ENCODE measurements at regions not wholly inside any gene's neighbourhood (a gene's known extent, or its start where the extent isn't known, plus 50 kb on each side); places are given as distances from the start of the nearest gene placed in this dataset.

DNA sequence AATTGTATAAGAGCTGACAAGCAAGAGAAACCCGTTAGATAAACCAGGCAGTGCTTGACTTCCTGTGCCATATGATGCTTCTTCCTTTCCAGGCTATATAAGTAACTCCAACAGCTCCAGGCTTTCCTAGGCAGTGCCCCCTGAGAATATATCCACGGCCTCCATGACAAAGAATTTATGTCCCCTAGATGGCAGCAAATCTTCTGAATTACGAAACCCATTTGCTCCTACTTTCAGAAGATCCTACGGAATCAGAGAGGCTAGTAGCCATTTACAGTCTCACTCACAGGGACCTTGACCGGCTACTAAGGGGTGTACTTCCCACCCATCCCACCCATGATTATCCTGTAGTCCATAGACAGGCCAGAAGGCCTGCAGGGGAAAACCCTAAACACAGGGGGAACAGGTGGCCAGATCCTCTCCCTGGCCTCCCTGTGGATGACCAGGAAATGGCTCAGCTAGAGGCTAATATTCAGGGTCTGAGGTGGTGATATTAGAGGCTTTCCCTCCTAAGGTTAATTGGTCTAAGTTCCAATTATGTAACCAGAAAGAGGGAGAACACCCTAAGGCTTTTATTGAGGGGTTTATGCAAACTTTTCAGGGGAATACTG lies 77.2 kb upstream of the DCD start:
- H3K9ac ChIP-seq (ENCODE audit: extremely low read depth, low read length, poor library complexity, severe bottlenecking) = no peak overlapping the region
- H3K27ac ChIP-seq (ENCODE audit: low read depth, low read length) = no peak overlapping the region
- H3K27me3 Mint-ChIP-seq (ENCODE audit: insufficient read depth) = no peaks in the 10 kb centered on the region
- TF ChIP-seq, protein P1, sequence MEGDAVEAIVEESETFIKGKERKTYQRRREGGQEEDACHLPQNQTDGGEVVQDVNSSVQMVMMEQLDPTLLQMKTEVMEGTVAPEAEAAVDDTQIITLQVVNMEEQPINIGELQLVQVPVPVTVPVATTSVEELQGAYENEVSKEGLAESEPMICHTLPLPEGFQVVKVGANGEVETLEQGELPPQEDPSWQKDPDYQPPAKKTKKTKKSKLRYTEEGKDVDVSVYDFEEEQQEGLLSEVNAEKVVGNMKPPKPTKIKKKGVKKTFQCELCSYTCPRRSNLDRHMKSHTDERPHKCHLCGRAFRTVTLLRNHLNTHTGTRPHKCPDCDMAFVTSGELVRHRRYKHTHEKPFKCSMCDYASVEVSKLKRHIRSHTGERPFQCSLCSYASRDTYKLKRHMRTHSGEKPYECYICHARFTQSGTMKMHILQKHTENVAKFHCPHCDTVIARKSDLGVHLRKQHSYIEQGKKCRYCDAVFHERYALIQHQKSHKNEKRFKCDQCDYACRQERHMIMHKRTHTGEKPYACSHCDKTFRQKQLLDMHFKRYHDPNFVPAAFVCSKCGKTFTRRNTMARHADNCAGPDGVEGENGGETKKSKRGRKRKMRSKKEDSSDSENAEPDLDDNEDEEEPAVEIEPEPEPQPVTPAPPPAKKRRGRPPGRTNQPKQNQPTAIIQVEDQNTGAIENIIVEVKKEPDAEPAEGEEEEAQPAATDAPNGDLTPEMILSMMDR (conservative IDR thresholded peaks at IDR 0.05) = peak; percentile 78
- WGBS, 2 experiments (ENCODE audit: insufficient coverage in 1 of 2, insufficient read length in 1 of 2) = 56 to 62% methylated on average over 3 to 5 of the region's 5 CpGs
- no peaks in the 10 kb centered on the region for H3K36me3 Mint-ChIP-seq (ENCODE audit: low read depth)
- H3K4me3 Mint-ChIP-seq = no peak overlapping the region
- peaks cover 8% of the 10 kb centered on the region for H3K9me3 Mint-ChIP-seq
- H3K4me1 Mint-ChIP-seq = peaks cover 17% of the 10 kb centered on the region
- no peak overlapping the region for H3K27ac Mint-ChIP-seq
- H3K27me3 ChIP-seq (ENCODE audit: control insufficient read depth, insufficient read depth, low read length, poor library complexity, severe bottlenecking) = no peaks in the 10 kb centered on the region
- H3K9me3 ChIP-seq (ENCODE audit: control insufficient read depth, low read length) = peaks cover 9% of the 10 kb centered on the region
- no peaks in the 10 kb centered on the region for H3K4me1 ChIP-seq (ENCODE audit: control insufficient read depth, insufficient read depth, low read length)
- H3K4me3 ChIP-seq (ENCODE audit: low read length) = no peak overlapping the region
- DNase-seq = peak; percentile 77
- H3K36me3 ChIP-seq (ENCODE audit: control insufficient read depth, insufficient read depth, low read length) = no peaks in the 10 kb centered on the region

DNA sequence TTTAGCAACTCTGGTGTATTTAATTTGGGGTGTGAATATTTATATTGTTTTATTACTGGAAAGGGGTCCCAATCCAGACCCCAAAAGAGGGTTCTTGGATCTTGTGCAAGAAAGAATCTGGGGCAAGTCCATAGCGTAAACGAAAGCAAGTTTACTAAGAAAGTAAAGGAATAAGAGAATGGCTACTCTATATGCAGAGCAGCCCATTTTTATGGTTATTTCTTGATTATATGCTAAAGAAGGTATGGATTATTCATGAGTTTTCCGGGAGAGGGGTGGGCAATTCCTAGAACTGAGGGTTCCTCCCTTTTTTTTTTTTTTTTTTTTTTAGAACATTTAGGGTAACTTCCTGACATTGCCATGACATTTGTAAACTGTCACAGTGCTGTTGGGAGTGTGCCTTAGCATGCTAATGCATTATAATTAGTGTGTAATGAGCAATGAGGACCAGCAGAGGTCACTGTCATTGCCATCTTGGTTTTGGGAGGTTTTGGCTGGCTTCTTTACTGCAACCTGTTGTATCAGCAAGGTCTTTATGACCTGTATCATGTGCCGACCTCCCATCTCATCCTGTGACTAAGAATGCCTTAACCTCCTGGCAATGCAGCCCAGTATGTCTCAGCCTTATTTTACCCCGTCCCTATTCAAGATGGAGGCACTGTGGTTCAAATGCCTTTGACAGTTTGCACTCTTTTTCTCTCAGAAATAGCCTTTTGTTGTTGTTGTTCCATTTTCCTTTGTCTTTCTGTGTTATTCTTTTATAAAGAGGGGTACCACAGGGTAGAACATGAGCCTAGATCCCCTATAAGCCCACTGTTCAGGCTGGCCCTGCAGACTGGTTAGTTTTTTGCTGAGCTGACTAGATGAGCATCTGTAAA lies 75.5 kb upstream of the DCD start:
- H3K27ac Mint-ChIP-seq = no peak overlapping the region
- peaks cover 8% of the 10 kb centered on the region for H3K9me3 Mint-ChIP-seq
- Histone ChIP-seq H3K27ac (ENCODE audit: low read depth, low read length) (no peak overlapping the region), H3K9ac (ENCODE audit: extremely low read depth, low read length, poor library complexity, severe bottlenecking) (no peak overlapping the region), H3K4me3 (ENCODE audit: low read length) (no peak overlapping the region), H3K36me3 (ENCODE audit: control insufficient read depth, insufficient read depth, low read length) (no peaks in the 10 kb centered on the region), H3K9me3 (ENCODE audit: control insufficient read depth, low read length) (peaks cover 9% of the 10 kb centered on the region), H3K4me1 (ENCODE audit: control insufficient read depth, insufficient read depth, low read length) (no peaks in the 10 kb centered on the region), H3K27me3 (ENCODE audit: control insufficient read depth, insufficient read depth, low read length, poor library complexity, severe bottlenecking) (no peaks in the 10 kb centered on the region)
- no peaks in the 10 kb centered on the region for H3K27me3 Mint-ChIP-seq (ENCODE audit: insufficient read depth)
- H3K36me3 Mint-ChIP-seq (ENCODE audit: low read depth) = no peaks in the 10 kb centered on the region
- H3K4me3 Mint-ChIP-seq = no peak overlapping the region
- TF ChIP-seq, protein P1 (conservative IDR thresholded peaks at IDR 0.05) = peak; percentile 76
- WGBS, 2 experiments (ENCODE audit: insufficient coverage in 1 of 2, insufficient read length in 1 of 2) = 85 to 92% methylated on average over 3 to 5 of the region's 5 CpGs
- H3K4me1 Mint-ChIP-seq = peaks cover 12% of the 10 kb centered on the region
- peak; percentile 76 for DNase-seq

DNA sequence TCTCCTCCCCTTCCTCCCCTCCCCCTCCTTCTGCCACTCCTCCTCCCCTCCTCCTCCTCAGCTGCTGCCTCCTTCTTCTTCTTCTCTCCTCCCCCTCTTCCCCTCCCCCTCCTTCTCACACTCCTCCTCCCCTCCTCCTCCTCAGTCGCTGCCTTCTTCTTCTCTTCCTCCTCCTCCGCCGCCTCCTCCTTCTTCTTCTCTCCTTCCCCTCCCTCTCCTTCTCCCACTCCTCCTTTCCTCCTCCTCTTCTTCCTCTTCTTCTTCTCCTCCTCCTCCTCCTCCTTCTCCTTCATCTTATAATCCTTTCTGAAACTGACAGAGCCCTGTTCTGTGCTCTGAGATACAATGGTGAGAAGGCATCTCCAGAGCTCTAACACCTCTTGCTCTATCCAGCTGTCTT lies 73.1 kb upstream of the DCD start:
- WGBS, 2 experiments (ENCODE audit: insufficient coverage in 1 of 2, insufficient read length in 1 of 2) = 72% methylated on average over 3 of the region's 3 CpGs; no CpG with 5 or more reads in 1 of the 2 experiments
- Histone ChIP-seq H3K27me3 (ENCODE audit: control insufficient read depth, insufficient read depth, low read length, poor library complexity, severe bottlenecking) (no peaks in the 10 kb centered on the region), H3K4me3 (ENCODE audit: low read length) (no peak overlapping the region), H3K9ac (ENCODE audit: extremely low read depth, low read length, poor library complexity, severe bottlenecking) (no peak overlapping the region), H3K4me1 (ENCODE audit: control insufficient read depth, insufficient read depth, low read length) (no peaks in the 10 kb centered on the region), H3K27ac (ENCODE audit: low read depth, low read length) (no peak overlapping the region), H3K36me3 (ENCODE audit: control insufficient read depth, insufficient read depth, low read length) (no peaks in the 10 kb centered on the region), H3K9me3 (ENCODE audit: control insufficient read depth, low read length) (peaks cover under 1% of the 10 kb centered on the region)
- peaks cover 5% of the 10 kb centered on the region for H3K9me3 Mint-ChIP-seq
- no peak overlapping the region for H3K27ac Mint-ChIP-seq
- H3K4me1 Mint-ChIP-seq = peaks cover 19% of the 10 kb centered on the region
- no peaks in the 10 kb centered on the region for H3K27me3 Mint-ChIP-seq (ENCODE audit: insufficient read depth)
- DNase-seq = no peak
- TF ChIP-seq, protein P1 (conservative IDR thresholded peaks at IDR 0.05) = no peak
- no peaks in the 10 kb centered on the region for H3K36me3 Mint-ChIP-seq (ENCODE audit: low read depth)
- no peak overlapping the region for H3K4me3 Mint-ChIP-seq

All from endodermal cell (in vitro differentiated cells).